Fibroblast of lung (primary cell): ENCODE measurements at regions not wholly inside any gene's neighbourhood (a gene's known extent, or its start where the extent isn't known, plus 50 kb on each side); places are given as distances from the start of the nearest gene placed in this dataset.

Experiments
- EZH2 ChIP-seq: IDR thresholded peaks from 2 replicates; pipeline ENCODE4 v1.5.1; 2012; ENCODE audit warnings: low read length, control low read depth, mild to moderate bottlenecking; ENCODE audit errors: missing control alignments
- TF ChIP-seq, protein P1 (sequence below), 2 donors: IDR thresholded peaks in 1 of 2; conservative IDR thresholded peaks in 1 of 2; 1 replicate in 1 of 2; 2 replicates in 1 of 2; pipeline ENCODE4 v1.5.1; 2011 to 2012; ENCODE audit warnings: low read length in 2 of 2, control low read depth in 1 of 2, inconsistent platforms in 1 of 2, low read depth in 1 of 2, mild to moderate bottlenecking in 1 of 2

- TF ChIP-seq, protein P1, sequence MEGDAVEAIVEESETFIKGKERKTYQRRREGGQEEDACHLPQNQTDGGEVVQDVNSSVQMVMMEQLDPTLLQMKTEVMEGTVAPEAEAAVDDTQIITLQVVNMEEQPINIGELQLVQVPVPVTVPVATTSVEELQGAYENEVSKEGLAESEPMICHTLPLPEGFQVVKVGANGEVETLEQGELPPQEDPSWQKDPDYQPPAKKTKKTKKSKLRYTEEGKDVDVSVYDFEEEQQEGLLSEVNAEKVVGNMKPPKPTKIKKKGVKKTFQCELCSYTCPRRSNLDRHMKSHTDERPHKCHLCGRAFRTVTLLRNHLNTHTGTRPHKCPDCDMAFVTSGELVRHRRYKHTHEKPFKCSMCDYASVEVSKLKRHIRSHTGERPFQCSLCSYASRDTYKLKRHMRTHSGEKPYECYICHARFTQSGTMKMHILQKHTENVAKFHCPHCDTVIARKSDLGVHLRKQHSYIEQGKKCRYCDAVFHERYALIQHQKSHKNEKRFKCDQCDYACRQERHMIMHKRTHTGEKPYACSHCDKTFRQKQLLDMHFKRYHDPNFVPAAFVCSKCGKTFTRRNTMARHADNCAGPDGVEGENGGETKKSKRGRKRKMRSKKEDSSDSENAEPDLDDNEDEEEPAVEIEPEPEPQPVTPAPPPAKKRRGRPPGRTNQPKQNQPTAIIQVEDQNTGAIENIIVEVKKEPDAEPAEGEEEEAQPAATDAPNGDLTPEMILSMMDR (conservative IDR thresholded peaks at IDR 0.05 in 1 of 2, IDR thresholded peaks at IDR 0.05 in 1 of 2; ENCODE audit: low read depth in 1 of 2, low read length in 2 of 2) = no peak
- no peak for TF ChIP-seq EZH2
Observed at GRCh38 chr6:15892369-15892768, 229.5 kb upstream of the DTNBP1 start.
